Hematopoietic multipotent progenitor cell treated with erythropoietin and hydrocortisone succinate and interleukin-3 and kit ligand, for 17 days (in vitro differentiated cells): ENCODE measurements at regions not wholly inside any gene's neighbourhood (a gene's known extent, or its start where the extent isn't known, plus 50 kb on each side); places are given as distances from the start of the nearest gene placed in this dataset.

Experiments
- DNase-seq: peaks from one replicate; pipeline ENCODE4 v3.0.0-alpha.2; 2015; ENCODE audit warnings: low spot score

- no peak for DNase-seq
Observed at GRCh38 chr14:95466506-95466905, 49.9 kb downstream of the SYNE3 start.

DNA sequence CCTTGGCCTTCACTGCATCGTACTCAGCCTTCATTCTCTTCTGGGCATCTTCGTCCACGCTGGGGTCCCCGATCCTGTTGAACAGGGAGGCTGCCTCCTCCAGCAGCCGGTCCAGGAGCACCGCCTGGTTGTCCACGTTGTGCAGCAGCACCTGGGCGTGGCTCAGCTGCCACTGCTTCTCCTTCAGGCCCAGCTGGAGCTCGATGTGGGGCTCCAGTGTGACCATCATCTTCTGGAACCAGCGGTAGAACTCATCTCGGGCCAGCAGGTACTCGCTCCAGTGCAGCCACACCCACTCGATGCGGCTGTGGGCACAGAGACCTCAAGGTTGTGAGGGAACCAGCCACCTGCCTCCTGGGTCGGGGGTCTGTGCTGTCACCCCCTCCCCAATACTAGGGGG is 50.5 kb downstream of the SYNE3 start:
- no peak for DNase-seq

GRCh38 chr14:95465358-95465757 is 51.1 kb downstream of the SYNE3 start:
- no peak for DNase-seq

DNA sequence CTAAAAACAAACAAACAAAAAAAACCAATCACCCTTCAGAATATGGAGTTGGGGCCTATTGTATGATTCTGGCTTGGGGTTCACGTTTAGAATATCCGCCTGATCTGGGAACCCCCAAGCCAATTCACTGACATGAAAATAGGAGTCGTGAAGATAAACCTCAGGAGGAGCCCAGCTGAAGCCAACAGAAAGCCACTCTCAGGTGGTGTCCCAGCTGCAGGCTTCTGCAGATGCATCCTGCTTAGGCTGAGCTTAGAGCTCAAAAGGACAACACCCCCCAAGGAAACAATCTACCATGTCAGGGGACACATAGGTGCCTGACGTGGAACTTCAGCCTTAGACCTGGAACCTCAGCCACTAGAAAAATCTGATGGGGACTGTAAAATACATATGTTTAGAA is 51.9 kb downstream of the SYNE3 start:
- no peak for DNase-seq

- no peak for DNase-seq
Observed at GRCh38 chr14:95464103-95464502, 52.3 kb downstream of the SYNE3 start.

- DNase-seq: peak; percentile 44
Observed at GRCh38 chr14:95463171-95463901, 53.1 kb downstream of the SYNE3 start.

DNA sequence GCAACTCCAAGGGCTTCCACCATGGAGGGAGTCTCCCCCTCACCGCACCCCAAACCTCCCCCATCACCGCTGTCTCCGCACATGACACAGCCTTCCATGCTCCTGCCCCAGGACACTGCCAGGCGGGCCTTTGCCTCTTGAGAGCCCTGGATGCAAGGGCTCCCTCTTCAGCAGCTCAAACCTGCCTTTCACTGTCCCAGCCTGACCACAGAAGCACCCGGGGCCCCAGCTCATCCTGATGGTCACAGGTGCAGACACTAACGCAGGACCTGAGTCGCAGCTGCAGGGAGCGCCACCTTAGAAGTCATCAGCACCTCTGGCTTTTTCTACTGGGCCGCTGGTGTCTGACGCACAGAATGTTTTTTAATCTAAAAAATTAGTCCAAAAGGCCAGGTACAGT is 54.0 kb downstream of the SYNE3 start:
- DNase-seq: no peak

DNA sequence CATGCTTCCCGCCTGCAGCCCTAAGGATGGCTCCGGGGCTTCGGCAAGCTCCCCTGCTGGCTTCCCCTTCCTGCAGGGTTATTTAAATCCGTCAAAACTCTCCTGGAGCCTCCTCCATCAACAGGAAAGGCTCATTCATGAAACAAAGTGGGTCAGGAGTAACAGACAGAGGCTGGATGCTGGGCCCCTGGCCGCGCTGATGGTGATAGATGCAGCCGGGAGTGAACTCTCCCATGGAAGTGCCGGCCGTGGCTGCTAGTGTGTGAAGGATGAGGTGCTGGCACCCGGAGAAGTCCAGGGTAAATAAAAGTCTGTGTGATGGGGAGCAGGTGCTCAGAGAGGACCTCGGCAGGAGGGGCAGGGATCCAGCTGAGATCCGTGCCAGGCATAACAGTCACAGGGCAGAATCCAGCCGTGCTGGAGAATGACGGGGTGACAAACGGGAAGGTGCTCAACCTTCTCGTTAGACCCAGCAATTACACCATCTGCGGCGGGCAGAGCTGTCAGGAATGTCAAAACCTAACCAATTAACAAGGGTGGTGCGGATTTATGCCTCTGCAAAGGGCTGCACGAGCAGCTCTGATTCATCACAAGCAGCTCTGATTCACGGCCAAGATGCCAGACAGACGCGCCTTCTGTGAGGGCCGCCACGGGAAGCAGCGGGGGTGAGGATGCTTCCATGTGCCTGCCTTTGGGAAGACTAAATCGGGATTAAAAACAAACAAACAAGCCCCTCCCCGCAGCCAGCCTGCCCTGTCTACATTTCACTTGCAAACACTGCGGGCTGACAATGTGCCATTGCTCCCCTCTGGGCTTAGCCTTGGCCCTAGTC is 55.6 kb downstream of the SYNE3 start:
- no peak for DNase-seq

- no peak for DNase-seq
Observed at GRCh38 chr14:95458906-95459305, 57.5 kb downstream of the SYNE3 start.

- no peak for DNase-seq
Observed at GRCh38 chr14:95458459-95458858, 58.0 kb downstream of the SYNE3 start.

DNA sequence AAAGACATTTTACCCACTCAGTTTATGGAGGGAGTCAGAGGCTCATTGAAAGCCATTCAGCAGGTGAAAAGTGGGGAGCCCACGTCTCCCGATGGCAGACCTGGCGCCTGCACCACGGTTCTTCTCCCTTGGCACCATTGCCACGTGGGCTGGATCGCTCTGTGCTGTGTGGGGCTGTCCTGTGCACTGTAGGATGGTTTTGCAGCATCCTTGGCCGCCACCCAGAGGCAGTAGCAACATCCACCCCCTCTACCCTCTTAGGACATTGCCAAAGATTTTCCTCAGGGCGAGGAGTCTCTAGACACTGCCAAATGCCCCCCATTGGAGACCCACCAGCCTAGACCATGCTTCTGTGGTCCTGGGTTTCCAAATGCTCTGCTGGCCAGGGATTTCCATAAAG is 60.2 kb downstream of the SYNE3 start:
- no peak for DNase-seq

DNA sequence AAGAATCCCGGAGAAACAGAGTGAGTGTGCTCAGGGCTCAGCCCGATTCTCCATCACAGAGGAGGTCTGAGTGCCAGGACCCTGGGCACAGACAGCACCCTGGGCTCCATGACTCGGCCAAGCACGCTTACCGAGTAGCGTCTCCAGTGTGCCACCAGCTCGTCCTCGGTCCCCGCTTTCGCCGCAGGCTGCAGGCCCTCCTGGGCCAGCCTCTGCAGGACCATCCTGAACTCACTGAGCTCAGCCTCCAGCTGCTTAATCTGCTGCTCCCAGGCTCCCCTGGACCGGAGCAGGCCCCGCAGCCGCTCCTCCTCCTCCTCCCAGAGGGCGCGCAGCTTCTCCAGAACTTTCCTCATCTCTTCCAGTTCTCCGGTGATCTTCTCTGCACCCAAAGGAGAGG is 61.2 kb downstream of the SYNE3 start:
- DNase-seq: no peak

- DNase-seq: no peak
Observed at GRCh38 chr14:95453713-95453980, 62.8 kb downstream of the SYNE3 start.

- DNase-seq: no peak
Observed at GRCh38 chr14:95452893-95453712, 63.3 kb downstream of the SYNE3 start.

- DNase-seq: peak; percentile 46
Observed at GRCh38 chr14:95452176-95452892, 64.1 kb downstream of the SYNE3 start.

DNA sequence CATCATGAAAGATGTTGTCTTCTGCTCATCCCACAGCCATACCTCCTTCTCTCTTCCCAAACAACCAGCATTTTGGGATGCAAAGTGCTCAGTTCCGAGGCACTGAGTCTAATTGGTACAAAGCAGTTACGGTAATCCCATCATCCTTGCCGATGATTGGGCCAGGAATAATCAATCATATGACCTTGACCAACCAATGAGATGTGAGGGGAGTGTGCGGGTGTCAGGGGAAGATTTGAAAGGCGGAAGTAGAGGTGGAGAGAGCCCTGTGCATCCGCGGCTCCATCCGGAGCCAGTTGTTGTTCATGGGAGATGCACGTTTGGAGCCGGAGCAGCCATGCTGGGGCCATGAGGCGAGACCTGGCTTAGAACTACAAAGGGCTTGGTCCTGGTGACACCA is 67.3 kb downstream of the SYNE3 start:
- no peak for DNase-seq

DNA sequence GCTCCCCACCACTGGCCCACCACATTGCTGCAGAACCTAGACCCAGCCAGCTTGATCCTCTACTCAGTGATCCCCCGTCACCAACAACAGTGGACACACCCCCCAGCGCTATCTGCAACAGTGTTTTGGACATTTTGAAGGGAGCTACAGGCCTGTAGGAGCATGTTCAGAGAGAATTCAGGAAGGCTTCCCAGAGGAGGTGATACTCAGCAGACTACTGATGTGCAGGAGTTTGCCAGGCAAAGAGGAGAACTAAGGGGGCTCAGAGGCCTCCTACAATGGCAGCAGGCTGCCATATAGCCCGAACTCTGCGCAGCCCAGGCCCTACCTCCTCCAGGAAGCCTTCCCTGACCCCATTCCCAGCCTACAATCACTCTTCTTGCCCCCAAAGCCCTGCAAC is 70.0 kb downstream of the SYNE3 start:
- DNase-seq: no peak

GRCh38 chr14:95445676-95446075 is 70.8 kb downstream of the SYNE3 start:
- no peak for DNase-seq

DNA sequence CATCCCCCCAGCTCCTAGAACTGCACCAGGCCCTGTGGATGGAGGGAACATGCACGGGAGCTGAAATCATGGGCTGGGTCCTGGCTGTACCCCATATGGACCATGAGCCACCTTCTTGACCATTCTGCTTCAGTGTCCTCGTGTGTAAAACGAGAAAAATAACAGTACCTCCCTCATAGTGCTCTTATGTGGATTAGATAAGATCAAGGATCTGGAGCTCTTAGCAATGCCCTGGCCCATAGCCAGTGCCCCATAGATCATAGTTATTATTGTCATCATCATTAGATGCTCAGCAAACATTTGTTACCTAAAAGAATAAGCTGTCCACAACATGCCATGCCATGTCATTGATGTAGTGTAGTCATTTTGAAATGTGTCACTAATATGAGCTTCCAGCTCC is 71.3 kb downstream of the SYNE3 start:
- DNase-seq: no peak

DNA sequence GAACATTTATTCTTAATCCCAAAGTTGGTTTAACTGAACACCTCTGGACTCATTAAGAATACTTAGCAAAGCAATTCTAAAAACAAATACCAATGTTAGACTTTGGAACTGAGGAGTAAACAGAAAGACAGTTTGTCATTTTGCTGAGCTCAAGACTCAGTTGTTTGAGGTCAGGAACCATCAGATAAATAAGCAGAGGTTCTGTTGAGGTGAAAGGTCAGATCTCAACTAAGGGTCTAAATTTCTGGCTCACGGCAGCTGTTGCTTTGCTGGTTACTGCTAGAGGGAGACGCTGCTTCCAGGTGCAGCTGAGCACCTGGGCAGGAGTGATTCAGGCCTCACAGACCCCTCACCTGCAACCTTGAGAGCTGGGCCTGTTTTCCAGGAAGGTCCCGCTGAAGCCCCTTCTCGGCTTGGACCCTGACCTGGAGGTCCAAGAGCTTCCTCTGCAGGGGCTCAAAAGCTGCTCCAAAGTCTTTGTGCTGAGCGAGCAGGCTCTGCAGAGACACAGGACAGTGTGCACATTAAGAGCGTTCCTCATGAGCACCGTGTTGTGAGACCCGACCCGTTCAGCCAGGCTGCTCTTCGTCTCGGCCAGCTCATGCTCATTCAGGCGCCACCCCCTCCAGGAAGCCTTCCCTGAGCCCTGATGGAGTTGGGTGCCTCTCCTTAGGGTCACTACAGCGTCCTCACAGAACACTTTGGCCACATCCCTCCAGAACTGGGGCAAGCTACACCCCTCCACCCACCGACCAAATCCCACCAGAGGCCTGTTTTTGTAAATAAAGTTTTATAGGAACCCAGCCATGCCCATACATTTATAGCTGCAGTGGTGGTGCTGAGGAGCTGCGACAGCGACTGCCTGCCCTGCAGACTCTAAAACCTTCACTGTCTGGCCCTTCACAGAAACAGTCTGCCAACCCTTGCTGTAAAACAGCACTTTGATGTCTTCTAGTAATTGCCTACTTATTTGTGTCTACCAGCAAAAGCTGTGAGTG is 72.0 kb downstream of the SYNE3 start:
- DNase-seq: no peak

DNA sequence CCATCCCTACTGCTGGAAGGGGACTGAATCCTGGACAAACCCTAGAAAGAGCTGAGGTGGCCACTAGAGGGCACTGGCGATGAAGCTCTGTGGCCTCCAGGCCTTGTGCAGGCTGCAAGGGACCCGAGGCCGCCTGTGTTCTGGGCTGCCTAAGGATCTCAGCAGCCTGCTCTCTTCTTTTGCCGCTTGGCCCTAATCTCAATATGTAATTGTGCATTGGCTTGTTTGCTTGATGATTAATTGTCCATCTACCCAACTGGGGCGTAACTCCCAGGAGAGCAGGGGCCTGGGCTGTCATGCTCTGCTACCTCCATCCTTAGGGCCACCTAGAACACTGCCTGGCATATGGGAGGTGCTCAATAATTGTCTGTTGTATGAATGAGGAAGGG is 73.8 kb downstream of the SYNE3 start:
- peak; percentile 87 for DNase-seq
